HUES64 (cell line): ENCODE measurements at regions not wholly inside any gene's neighbourhood (a gene's known extent, or its start where the extent isn't known, plus 50 kb on each side); places are given as distances from the start of the nearest gene placed in this dataset.

Source experiments
- H3K27ac ChIP-seq: 2 replicates; pipeline ENCODE4 v1.7.0; 2013; ENCODE audit warnings: low read depth, low read length, inconsistent platforms
- H3K27me3 ChIP-seq: 2 replicates; pipeline ENCODE4 v1.6.1; 2013; ENCODE audit warnings: mild to moderate bottlenecking, low read length; ENCODE audit not compliant: insufficient read depth
- H3K36me3 ChIP-seq: 2 replicates; pipeline ENCODE4 v1.6.1; 2013; ENCODE audit warnings: mild to moderate bottlenecking, low read length; ENCODE audit not compliant: insufficient read depth
- H3K4me1 ChIP-seq: 2 replicates; pipeline ENCODE4 v1.6.1; 2013; ENCODE audit warnings: mild to moderate bottlenecking, low read length, moderate library complexity; ENCODE audit not compliant: insufficient read depth
- H3K4me3 ChIP-seq: 2 replicates; pipeline ENCODE4 v1.5.1; 2013; ENCODE audit warnings: mild to moderate bottlenecking, low read length, moderate library complexity
- H3K9ac ChIP-seq: 2 replicates; pipeline ENCODE4 v1.6.1; 2013; ENCODE audit warnings: mild to moderate bottlenecking, low read depth, low read length
- H3K9me3 ChIP-seq: 2 replicates; pipeline ENCODE4 v1.6.1; 2013; ENCODE audit warnings: low read depth, low read length; ENCODE audit not compliant: insufficient read depth
- WGBS: fragments of 150-250, 120-280 bp; methylation state at CpG from one replicate; pipeline ENCODE4 v1.1.7; 2013; ENCODE audit warnings: missing lambda C conversion rate; 5-methylcytosine and 5-hydroxymethylcytosine counted together

DNA sequence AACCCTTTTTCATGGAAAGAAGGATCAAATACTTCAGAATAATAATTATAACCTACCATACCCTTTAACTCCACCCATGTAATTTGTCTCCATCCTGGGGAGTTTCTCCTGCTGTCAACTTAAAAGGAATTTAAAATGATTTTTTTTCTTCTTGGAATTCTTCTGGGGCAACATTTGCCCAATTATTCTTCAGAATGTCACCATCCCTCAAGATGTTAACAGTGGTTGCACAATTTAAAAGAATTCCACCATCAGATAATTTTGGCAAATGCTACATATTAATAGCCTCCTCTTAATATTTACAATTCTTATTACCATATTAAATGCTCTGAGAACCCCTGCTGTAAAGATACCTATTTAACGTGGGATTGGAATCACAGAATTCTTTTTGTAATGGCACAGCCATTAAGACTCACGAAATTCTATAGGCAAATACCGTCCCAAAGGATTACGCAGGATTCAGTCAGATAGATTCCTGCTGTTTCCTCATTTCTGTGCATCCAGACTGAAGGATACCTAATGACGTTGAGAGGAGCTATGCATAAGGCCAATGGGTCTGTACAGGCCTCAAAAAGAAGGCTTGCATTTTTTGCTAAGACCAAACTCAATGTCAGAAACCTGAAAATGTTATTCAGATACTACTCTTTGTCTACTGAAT lies 177.5 kb downstream of the DAD1 start:
- Histone ChIP-seq H3K4me3 (no peak overlapping the region), H3K9ac (no peak overlapping the region), H3K9me3 (no peaks in the 10 kb centered on the region), H3K27me3 (no peaks in the 10 kb centered on the region), H3K4me1 (peaks cover 14% of the 10 kb centered on the region; the same call in 1 of the 2 replicates), H3K27ac (no peak overlapping the region), H3K36me3 (no peaks in the 10 kb centered on the region)
- WGBS: 93% methylated on average over 5 of the region's 5 CpGs

DNA sequence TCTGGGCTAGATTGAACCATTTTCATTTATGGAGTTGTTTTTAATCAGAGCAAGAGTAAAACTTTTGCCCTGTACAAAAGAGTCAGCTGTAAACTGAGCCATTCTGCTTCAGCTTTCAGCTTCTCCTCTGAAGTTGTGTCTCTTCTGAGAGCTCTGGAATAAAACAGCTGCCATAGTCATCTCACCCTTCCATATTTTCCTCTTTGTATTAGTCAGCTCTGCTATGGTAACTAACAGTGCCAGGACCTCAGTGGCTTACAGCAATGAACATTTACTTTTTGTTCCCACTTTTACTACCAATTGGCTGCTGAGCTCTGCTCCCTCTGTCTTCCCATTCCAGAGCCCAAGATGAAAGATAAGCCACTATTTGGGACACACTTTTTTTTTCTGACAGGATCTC lies 178.5 kb downstream of the DAD1 start:
- Histone ChIP-seq H3K4me3 (no peak overlapping the region), H3K9me3 (no peaks in the 10 kb centered on the region), H3K4me1 (peaks cover 14% of the 10 kb centered on the region; the same call in 1 of the 2 replicates), H3K27me3 (no peaks in the 10 kb centered on the region), H3K27ac (no peak overlapping the region), H3K36me3 (no peaks in the 10 kb centered on the region), H3K9ac (no peak overlapping the region)

- 97% methylated on average over 3 of the region's 3 CpGs for WGBS
- no peak overlapping the region for H3K9ac ChIP-seq
- H3K4me3 ChIP-seq: no peak overlapping the region
- H3K9me3 ChIP-seq: no peaks in the 10 kb centered on the region
- H3K27me3 ChIP-seq: no peaks in the 10 kb centered on the region
- H3K27ac ChIP-seq: no peak overlapping the region
- H3K4me1 ChIP-seq: peaks cover 14% of the 10 kb centered on the region; the same call in 1 of the 2 replicates
- no peaks in the 10 kb centered on the region for H3K36me3 ChIP-seq
These were observed 180.0 kb downstream of the DAD1 start for GRCh38 chr14:22409006-22409405.

DNA sequence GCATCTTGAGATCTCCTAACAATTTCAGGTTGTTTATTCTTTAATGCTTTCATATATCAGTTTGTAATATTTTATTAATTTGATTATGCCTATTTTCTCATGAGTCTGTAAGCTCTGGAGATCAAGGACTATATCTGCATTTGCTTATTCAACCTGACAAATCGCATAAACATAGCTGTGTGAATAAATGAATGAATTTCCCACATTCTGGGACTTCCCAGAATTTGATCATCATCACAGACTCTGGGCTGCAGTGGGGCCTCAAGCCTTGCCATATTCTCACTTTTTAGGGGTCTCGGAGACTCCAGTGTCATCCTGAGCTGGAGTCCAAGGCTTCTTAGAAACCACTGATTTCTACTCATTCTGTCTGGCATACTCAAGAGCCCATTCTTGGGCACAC lies 180.5 kb downstream of the DAD1 start:
- Histone ChIP-seq H3K9me3 (no peaks in the 10 kb centered on the region), H3K27me3 (no peaks in the 10 kb centered on the region), H3K4me1 (peaks cover 14% of the 10 kb centered on the region; the same call in 1 of the 2 replicates), H3K4me3 (no peak overlapping the region), H3K27ac (no peak overlapping the region), H3K9ac (no peak overlapping the region), H3K36me3 (no peaks in the 10 kb centered on the region)
- 95% methylated on average over 2 of the region's 2 CpGs for WGBS

DNA sequence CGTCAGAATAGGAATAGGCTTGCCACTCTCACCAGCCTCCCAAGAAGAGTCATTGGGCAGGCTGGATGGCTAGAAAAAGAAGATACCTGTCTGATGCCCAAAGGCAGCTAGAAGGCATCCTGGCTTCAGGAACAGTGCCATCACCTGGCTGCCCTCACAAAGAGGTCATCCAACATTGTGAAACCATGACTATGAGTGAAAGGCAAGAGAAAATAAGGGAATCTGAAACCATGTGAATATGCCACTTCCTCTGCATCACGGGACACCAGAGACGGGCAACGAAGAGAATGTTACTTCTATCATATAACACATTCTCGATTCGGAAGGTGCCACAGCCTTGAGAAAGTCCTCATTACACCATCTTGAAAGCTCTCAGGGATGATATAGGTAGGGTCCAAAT lies 182.0 kb downstream of the DAD1 start:
- Histone ChIP-seq H3K9ac (no peak overlapping the region), H3K27ac (no peak overlapping the region), H3K4me1 (no peaks in the 10 kb centered on the region), H3K27me3 (no peaks in the 10 kb centered on the region), H3K36me3 (no peaks in the 10 kb centered on the region), H3K9me3 (no peaks in the 10 kb centered on the region), H3K4me3 (no peak overlapping the region)
- WGBS: 95% methylated on average over 6 of the region's 6 CpGs

DNA sequence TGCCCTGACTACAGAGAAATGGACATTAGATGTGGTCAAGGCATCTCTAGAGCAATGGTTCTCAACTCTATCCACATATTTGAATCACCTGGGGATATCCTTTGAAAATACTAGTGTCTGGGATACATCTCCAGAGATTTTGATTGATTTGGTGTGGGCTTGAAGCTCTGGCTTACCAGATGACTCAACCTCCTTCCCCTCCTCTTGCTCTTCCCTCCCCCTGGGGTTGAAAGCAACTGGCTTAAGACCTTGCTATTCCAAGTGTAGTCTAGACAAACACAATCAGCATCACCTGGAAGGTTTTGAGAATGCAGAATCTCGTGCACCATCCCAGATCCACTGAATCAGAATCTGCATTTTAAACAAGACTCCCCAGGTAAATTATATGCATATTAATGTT lies 183.8 kb downstream of the DAD1 start:
- Histone ChIP-seq H3K36me3 (no peaks in the 10 kb centered on the region), H3K27ac (no peak overlapping the region), H3K27me3 (no peaks in the 10 kb centered on the region), H3K9ac (no peak overlapping the region), H3K4me1 (no peaks in the 10 kb centered on the region), H3K9me3 (no peaks in the 10 kb centered on the region), H3K4me3 (no peak overlapping the region)
- WGBS: 67% methylated on average over 1 of the region's 1 CpG

DNA sequence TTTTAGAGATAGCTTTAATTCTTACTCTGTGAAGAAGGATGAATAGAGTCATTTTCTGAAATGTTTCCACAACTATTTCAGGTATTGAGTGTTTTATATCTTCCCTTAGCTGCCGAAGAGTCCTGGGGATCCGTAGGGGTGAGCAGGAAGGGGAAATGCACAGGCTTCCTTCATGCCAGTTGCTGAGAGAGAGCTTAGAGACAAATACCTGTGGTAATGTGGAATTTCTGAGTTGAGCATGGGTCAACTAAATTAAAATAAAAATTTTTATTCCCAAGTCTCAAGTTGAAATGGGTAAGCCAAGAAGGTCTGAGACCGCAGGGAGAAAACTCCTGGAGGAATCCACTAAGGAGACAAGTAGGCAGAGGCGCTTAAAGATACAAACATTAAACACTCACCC lies 185.7 kb downstream of the DAD1 start:
- Histone ChIP-seq H3K27me3 (no peaks in the 10 kb centered on the region), H3K4me1 (no peaks in the 10 kb centered on the region), H3K9me3 (no peaks in the 10 kb centered on the region), H3K36me3 (no peaks in the 10 kb centered on the region), H3K9ac (no peak overlapping the region), H3K27ac (no peak overlapping the region), H3K4me3 (no peak overlapping the region)
- WGBS: 95% methylated on average over 4 of the region's 4 CpGs

DNA sequence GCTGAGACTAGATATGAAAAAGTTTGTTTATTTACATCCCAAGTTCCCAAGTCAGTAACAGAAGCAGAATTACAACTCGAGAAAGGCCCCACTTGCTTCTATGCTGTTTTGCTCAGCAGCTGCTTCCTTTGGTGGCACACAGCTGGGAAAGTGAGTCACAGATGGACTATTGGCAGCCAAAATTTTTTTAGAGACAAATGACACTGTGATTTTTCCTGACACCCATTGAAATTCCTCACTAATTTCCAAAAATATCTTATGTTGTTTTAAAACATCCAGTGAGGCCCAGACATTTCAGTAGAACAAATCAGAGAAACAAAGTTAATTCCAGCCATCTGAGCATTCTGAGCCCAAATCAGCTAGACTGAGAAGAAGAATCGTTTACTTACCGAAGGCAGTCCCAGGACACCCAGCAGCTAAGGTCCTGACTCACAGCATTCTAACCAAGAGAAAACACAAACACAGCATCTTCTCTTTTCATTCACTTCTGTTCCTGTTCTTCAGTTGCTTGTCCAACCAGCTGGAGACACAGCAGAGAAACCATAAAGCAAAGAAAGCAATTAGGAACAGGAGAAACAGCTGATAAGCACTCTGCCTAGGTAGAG lies 188.3 kb downstream of the DAD1 start:
- no peaks in the 10 kb centered on the region for H3K4me1 ChIP-seq
- H3K4me3 ChIP-seq: no peak overlapping the region
- H3K9ac ChIP-seq: no peak overlapping the region
- no peaks in the 10 kb centered on the region for H3K27me3 ChIP-seq
- WGBS: 86% methylated on average over 3 of the region's 3 CpGs
- H3K36me3 ChIP-seq: no peaks in the 10 kb centered on the region
- no peaks in the 10 kb centered on the region for H3K9me3 ChIP-seq
- no peak overlapping the region for H3K27ac ChIP-seq

DNA sequence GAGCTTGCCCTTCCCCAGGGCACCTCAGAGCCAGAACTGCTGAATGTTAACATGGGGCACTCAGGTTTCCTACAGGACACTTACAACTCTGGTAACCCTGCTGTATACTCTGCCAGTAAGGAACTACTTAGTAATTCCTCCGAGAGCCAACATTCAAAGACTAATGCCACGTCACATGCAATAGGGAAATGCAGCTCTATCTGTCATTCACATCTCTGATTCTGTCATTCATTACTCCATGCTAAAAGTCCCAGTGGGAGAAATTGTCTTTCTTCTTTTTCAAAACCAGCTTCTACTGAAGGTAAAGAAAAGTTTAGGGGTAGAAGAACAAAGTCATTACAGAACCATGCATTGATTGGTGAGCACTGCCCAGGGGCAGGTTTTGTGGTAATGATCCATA lies 189.2 kb downstream of the DAD1 start:
- Histone ChIP-seq H3K9ac (no peak overlapping the region), H3K4me1 (no peaks in the 10 kb centered on the region), H3K27ac (no peak overlapping the region), H3K27me3 (no peaks in the 10 kb centered on the region), H3K4me3 (no peak overlapping the region), H3K36me3 (no peaks in the 10 kb centered on the region), H3K9me3 (no peaks in the 10 kb centered on the region)
- 95% methylated on average over 2 of the region's 2 CpGs for WGBS

DNA sequence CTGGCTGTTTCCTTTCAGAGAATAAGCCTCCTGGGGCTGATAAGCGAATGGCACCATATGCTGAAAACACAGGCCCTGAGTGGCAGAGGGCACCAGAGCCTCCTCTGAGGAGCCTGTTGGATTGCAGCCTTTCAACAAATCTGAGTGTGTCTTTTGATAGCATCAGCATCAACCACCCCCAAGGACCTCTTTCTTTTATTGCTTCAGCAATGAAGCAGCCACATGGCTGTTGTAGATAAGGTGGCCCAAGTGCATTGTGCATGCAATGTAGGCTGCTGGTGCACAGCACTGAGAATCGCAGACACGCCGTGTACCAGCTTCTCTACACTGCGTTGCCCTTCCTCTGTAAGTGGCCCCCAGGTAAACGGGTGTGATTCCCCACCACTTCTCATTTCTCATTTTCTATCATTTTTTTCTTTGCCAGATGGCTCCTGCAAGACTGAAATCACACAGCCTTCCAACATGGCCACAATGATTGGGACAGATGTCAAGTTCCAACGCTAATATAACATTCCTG lies 191.7 kb downstream of the DAD1 start:
- no peaks in the 10 kb centered on the region for H3K27me3 ChIP-seq
- 91% methylated on average over 7 of the region's 7 CpGs for WGBS
- H3K9me3 ChIP-seq: no peaks in the 10 kb centered on the region
- no peaks in the 10 kb centered on the region for H3K36me3 ChIP-seq
- no peaks in the 10 kb centered on the region for H3K4me1 ChIP-seq
- no peak overlapping the region for H3K27ac ChIP-seq
- no peak overlapping the region for H3K9ac ChIP-seq
- no peak overlapping the region for H3K4me3 ChIP-seq

DNA sequence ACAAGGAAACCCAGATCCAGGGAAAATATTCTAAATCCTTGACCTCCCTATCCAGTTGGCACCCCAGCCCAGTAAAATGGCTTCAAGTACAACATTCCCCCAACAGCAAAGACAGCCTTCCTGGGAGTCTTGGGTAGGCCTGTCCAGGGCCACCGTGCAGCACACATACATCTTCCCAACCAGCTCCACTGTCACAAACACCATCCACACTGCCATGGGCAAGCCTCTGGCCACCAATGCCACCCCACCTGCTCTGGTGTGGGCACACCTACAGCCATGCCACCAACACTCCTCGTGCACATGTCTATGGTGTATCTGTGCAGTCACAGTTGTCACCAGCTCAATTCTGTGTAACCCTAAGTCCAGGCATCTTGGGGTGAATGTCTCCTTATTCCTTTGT lies 193.2 kb downstream of the DAD1 start:
- H3K4me3 ChIP-seq: no peak overlapping the region
- no peak overlapping the region for H3K27ac ChIP-seq
- H3K4me1 ChIP-seq: no peaks in the 10 kb centered on the region
- no peaks in the 10 kb centered on the region for H3K36me3 ChIP-seq
- no peak overlapping the region for H3K9ac ChIP-seq
- H3K27me3 ChIP-seq: no peaks in the 10 kb centered on the region
- no peaks in the 10 kb centered on the region for H3K9me3 ChIP-seq
- 92% methylated on average over 2 of the region's 2 CpGs for whole genome bisulfite sequencing
